GM04504 (cell line): ENCODE measurements at regions not wholly inside any gene's neighbourhood (a gene's known extent, or its start where the extent isn't known, plus 50 kb on each side); places are given as distances from the start of the nearest gene placed in this dataset.
A peak's percentile ranks its signal among the peaks of the same experiment; 100 is the strongest.

ENCODE experiments used
- DNase-seq: peaks from one replicate; pipeline ENCODE4 v3.0.0-alpha.2; 2012; ENCODE audit warnings: low read depth

- DNase-seq, result no peak
Measured at GRCh38 chr15:36356466-36356865, 223.0 kb upstream of the CDIN1 start.

- DNase-seq, result peak; percentile 65
Measured at GRCh38 chr15:36356978-36357601, 222.3 kb upstream of the CDIN1 start.

- DNase-seq, result peak; percentile 70
Measured at GRCh38 chr15:36358094-36358493, 221.3 kb upstream of the CDIN1 start.

- no peak for DNase-seq
Measured at GRCh38 chr15:36358523-36358922, 220.9 kb upstream of the CDIN1 start.

GRCh38 chr15:36359286-36359685, 220.1 kb upstream of the CDIN1 start:
- DNase-seq, result no peak

- no peak for DNase-seq
Measured at GRCh38 chr15:36361351-36361870, 218.0 kb upstream of the CDIN1 start.

DNA sequence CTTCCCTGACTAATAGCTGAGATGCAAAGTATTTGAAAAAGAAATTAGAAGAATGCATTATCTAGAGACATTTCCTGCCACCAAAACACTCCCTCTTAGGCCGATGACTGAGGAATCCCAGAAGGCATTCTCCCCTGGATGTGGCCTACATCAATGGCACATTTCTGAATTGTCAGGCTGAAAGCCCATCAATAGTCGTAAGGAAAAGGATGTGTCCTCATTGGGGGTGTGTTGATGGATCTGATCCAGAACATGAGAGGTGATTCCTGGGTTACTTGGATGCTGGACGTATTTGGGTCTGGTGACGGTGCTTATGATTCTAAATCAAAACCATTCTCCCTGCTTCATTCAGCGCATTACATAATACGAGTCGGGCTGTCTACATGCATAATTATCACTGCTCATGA, 216.9 kb upstream of the CDIN1 start:
- no peak for DNase-seq

DNA sequence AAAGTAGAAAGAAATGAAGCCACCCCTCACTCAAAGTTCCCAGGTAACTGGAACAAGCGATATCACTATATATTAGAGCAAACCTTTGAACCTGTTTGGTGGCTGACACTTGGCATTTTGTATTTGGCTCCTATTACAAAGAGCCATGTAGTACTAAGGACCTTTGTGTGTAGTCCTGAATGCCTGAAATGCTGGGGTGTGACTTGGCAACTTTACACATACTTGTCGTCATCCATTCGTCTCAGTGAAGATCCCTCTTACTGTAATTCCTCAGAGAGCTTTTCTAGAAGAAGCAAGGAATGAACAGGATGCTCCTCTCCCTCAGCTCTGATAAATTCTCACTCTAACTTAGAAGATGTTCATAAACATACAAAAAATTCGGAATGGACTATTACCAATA, 216.1 kb upstream of the CDIN1 start:
- peak; percentile 48 for DNase-seq

DNA sequence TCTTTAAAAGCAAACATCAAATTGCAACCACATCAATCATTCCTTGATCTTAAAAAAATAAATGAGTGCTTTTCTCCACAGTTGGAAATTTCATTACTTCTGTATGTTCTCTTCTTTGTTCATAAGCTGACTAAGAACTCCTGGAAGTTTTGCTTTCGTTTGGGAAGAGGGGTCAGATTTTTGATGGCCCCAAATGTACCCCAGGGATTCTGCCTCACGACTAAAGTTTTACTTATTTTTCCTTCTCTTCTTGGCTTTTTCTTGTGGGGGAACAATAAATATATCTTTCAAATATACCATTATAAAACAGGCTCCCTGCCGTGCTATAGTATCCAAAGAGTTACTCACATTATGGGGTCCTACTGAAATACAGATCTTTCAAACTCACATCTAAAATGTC, 215.0 kb upstream of the CDIN1 start:
- no peak for DNase-seq

GRCh38 chr15:36365963-36366362, 213.5 kb upstream of the CDIN1 start:
- no peak for DNase-seq

GRCh38 chr15:36370051-36370730, 209.2 kb upstream of the CDIN1 start:
- DNase-seq, result no peak

DNA sequence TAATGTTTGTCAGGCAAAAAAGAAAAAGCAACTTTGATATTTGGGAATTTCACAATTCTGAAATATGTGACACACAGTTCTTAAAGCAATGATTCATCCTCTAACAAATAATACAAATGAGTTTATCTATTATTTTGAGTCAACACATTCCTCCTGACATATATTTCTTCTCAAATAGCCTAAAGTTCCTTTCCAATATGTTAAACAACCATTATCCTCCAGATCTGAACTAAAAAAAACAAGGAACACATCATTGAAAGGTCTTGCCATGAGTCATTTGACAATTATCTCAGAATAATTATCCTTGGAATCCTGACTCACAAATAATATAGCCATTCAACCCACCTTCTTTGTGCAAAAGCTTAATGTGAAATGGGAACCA, 208.7 kb upstream of the CDIN1 start:
- DNase-seq, result peak; percentile 57

- DNase-seq, result no peak
Measured at GRCh38 chr15:36371509-36371908, 207.9 kb upstream of the CDIN1 start.

DNA sequence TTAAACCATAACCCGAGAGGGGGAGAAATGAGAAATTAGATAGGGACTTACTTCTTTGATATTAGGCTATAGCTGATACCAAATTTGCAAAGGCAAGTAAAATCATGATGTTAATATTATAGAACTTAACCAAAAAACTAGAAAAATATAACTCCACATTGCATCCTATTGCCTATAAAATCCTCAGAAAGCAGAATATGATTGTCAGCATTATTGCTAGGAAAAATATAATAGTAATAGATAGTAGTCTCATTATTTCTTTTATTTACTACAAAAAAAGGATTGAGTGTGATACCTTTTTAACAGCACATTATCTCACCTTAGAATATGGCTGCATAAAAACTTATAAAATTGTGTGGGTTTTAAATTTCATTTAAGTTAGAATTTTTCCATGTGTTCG, 206.5 kb upstream of the CDIN1 start:
- DNase-seq, result no peak

DNA sequence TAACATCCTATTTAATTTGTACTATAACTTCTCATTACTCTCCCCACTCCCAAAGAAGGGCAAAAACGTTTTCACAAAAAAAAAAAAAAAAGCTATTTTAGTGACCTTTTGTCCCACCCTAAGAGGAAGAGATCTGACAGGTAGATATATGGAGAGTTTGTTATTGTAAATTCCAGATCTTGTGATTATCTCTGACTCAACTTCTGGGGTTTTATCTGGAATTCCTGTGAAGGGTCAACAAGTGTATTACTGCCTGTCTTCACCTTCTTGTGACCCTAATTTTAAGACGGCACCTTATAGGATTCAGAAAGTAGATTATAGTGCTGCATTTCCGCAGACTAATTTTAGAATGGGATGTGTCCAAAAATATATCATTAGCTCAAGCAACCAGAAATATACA, 205.9 kb upstream of the CDIN1 start:
- DNase-seq, result no peak

DNA sequence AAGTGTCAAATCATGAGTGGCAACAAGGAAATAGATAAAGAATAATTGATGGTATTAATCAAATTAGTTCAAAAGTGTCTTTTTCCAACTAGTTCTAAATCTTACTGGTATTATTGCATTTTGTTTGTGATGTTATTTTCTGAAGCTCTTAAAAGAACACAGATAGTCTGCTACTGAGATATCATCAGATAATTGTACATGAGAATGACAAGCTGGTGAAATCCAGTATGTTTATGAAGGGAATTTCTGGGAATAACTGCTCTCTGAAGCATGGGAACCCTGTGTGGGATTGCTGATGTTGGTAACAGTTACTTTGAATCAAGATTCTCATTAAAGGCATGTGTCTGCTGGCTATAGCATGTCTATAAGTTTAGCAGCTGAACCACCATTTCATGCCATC, 190.3 kb upstream of the CDIN1 start:
- no peak for DNase-seq

DNA sequence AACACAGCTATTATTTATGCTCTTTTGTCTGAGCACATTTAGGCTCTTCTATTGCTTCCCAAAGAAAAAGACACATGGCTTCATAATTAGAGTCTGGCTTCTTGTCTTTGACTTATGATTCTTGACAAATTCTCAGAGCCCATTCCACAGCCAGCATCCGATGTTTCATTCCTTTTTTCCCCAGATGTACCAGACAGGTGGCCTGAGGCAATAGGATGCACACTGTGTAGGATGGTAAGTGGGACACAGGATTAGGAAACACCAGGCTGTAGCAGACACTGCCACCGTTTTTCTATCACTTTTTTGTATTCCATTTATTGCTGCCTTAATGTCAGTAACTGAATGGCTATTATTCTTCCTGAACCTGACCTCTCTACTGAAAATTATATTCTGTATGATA, 188.9 kb upstream of the CDIN1 start:
- DNase-seq, result no peak

- DNase-seq, result no peak
Measured at GRCh38 chr15:36392676-36393266, 186.7 kb upstream of the CDIN1 start.

- no peak for DNase-seq
Measured at GRCh38 chr15:36398212-36398611, 181.2 kb upstream of the CDIN1 start.

DNA sequence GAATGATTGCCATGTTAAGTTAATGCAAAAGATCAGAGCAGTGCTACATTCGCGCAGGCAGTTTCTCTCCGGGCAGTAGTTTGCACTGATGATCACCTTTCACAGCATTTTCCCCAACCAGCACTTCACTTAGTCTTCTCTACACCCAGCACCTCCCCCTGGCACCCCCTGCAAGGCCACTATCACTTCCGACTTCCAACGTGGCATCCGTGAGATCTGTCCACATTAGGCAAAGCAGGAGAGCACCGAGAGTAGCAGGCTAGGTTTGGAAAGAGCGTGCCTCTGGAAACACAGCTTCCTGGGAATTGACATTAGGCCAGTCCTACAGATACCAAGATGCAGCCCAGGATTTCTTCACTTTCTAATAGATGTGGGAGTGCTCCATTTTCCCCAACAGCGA, 180.2 kb upstream of the CDIN1 start:
- DNase-seq, result no peak

- no peak for DNase-seq
Measured at GRCh38 chr15:36400936-36401585, 178.4 kb upstream of the CDIN1 start.

GRCh38 chr15:36401586-36401966, 177.8 kb upstream of the CDIN1 start:
- DNase-seq, result no peak

DNA sequence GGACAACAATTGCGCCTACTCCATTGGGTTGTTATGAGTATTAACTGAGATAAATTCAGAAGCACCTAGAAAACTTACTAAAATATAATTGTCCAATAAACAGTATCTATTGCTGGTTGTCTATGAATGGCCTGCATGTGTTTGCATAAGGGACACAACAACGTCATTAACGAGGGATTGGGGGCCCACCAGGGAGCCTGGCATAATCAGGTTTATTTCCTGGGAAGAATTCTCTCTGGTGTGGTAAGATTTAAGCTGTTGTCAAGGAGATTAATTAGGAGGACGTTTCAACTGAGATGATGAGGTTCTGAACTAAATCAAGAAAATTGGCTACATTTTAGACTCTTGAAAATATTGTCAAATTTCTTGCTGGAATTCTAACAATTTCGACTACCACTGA, 176.1 kb upstream of the CDIN1 start:
- no peak for DNase-seq
